Prostate gland (tissue), 2 donors: ENCODE measurements at regions not wholly inside any gene's neighbourhood (a gene's known extent, or its start where the extent isn't known, plus 50 kb on each side); places are given as distances from the start of the nearest gene placed in this dataset.

Experiments
- POLR2A ChIP-seq: fragments of 450-650 bp; IDR thresholded peaks from one replicate; pipeline ENCODE4 v1.6.1; 2016; ENCODE audit warnings: antibody characterized with exemption, mild to moderate bottlenecking
- POLR2AphosphoS5 ChIP-seq: sonication (generic); formaldehyde crosslinking; IDR thresholded peaks from one replicate; pipeline ENCODE4 v1.6.1; 2017; ENCODE audit warnings: antibody characterized with exemption
- TF ChIP-seq, protein P1 (sequence below), 4 experiments: fragments of 200-600 bp in 2 of 4; fragments of 450-650 bp in 2 of 4; sonication (generic) in 2 of 4; IDR thresholded peaks; 1 replicate in 3 of 4; 2 replicates in 1 of 4; pipeline ENCODE4 v1.5.1; 2016 to 2019; ENCODE audit warnings: antibody characterized with exemption in 4 of 4, mild to moderate bottlenecking in 2 of 4, moderate library complexity in 2 of 4

DNA sequence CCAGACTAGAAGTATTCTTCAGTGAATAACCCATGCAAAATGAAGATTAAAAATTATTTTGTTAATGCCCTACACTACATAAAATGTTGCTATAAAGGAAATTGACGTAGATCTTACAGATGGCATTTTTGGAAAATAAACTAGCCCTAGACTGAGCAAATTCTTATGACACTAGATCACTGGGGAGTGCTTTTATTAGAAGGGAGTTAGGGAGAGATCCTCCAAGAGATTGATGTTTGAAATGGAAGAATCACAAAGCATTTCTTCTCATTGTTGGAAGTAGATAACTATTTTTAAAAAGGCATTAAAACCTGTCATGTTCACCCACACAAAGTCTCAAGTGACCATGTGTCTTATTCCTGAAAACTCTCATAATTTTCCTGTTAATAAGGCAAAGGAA is 351.1 kb upstream of the TLE4 start:
- TF ChIP-seq POLR2A: no peak
- TF ChIP-seq, protein P1, sequence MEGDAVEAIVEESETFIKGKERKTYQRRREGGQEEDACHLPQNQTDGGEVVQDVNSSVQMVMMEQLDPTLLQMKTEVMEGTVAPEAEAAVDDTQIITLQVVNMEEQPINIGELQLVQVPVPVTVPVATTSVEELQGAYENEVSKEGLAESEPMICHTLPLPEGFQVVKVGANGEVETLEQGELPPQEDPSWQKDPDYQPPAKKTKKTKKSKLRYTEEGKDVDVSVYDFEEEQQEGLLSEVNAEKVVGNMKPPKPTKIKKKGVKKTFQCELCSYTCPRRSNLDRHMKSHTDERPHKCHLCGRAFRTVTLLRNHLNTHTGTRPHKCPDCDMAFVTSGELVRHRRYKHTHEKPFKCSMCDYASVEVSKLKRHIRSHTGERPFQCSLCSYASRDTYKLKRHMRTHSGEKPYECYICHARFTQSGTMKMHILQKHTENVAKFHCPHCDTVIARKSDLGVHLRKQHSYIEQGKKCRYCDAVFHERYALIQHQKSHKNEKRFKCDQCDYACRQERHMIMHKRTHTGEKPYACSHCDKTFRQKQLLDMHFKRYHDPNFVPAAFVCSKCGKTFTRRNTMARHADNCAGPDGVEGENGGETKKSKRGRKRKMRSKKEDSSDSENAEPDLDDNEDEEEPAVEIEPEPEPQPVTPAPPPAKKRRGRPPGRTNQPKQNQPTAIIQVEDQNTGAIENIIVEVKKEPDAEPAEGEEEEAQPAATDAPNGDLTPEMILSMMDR (IDR thresholded peaks at IDR 0.05): no peak
- no peak for TF ChIP-seq POLR2AphosphoS5
